CD4-positive, alpha-beta T cell treated with Interleukin-15 for 1 hour (primary cell): ENCODE measurements at regions not wholly inside any gene's neighbourhood (a gene's known extent, or its start where the extent isn't known, plus 50 kb on each side); places are given as distances from the start of the nearest gene placed in this dataset.
A peak's percentile ranks its signal among the peaks of the same experiment; 100 is the strongest.
"Not testable (repeated sequence)": the region's sequence is repeated elsewhere in the genome, so short reads cannot be mapped to it uniquely, and the experiment has no call there.

Experiments used
- DNase-seq: peaks from one replicate; pipeline ENCODE4 v3.0.0-alpha.2; 2020

GRCh38 chr14:106606936-106607335 lies 1080.6 kb downstream of the TMEM121 start:
- DNase-seq, result no peak

GRCh38 chr14:106610691-106611090 lies 1084.3 kb downstream of the TMEM121 start:
- DNase-seq, result no peak

GRCh38 chr14:106613256-106613655 lies 1086.9 kb downstream of the TMEM121 start:
- DNase-seq, result no peak

GRCh38 chr14:106618471-106618951 lies 1092.1 kb downstream of the TMEM121 start:
- DNase-seq, result peak; percentile 77

- DNase-seq, result no peak
Observed at GRCh38 chr14:106619606-106620005, 1093.2 kb downstream of the TMEM121 start.

- DNase-seq, result no peak
Observed at GRCh38 chr14:106620368-106620767, 1094.0 kb downstream of the TMEM121 start.

- peak; percentile 32 for DNase-seq
Observed at GRCh38 chr14:106622200-106622745, 1095.9 kb downstream of the TMEM121 start.

- no peak for DNase-seq
Observed at GRCh38 chr14:106625186-106625585, 1098.8 kb downstream of the TMEM121 start.

- not testable (repeated sequence) for DNase-seq
Observed at GRCh38 chr14:106626469-106626868, 1100.1 kb downstream of the TMEM121 start.

- DNase-seq, result peak; percentile 76
Observed at GRCh38 chr14:106626942-106627588, 1100.7 kb downstream of the TMEM121 start.

- no peak for DNase-seq
Observed at GRCh38 chr14:106631879-106632278, 1105.5 kb downstream of the TMEM121 start.

GRCh38 chr14:106633721-106634120 lies 1107.3 kb downstream of the TMEM121 start:
- no peak for DNase-seq

- DNase-seq, result no peak
Observed at GRCh38 chr14:106635569-106635968, 1109.2 kb downstream of the TMEM121 start.

- peak; percentile 37 for DNase-seq
Observed at GRCh38 chr14:106638786-106639452, 1112.5 kb downstream of the TMEM121 start.

- no peak for DNase-seq
Observed at GRCh38 chr14:106642090-106642489, 1115.7 kb downstream of the TMEM121 start.

- not testable (repeated sequence) for DNase-seq
Observed at GRCh38 chr14:106642971-106643370, 1116.6 kb downstream of the TMEM121 start.

GRCh38 chr14:106648874-106649273 lies 1122.5 kb downstream of the TMEM121 start:
- not testable (repeated sequence) for DNase-seq

GRCh38 chr14:106651016-106651415 lies 1124.6 kb downstream of the TMEM121 start:
- no peak for DNase-seq

- no peak for DNase-seq
Observed at GRCh38 chr14:106652494-106652893, 1126.1 kb downstream of the TMEM121 start.

- peak; percentile 22 for DNase-seq
Observed at GRCh38 chr14:106657460-106657859, 1131.1 kb downstream of the TMEM121 start.

GRCh38 chr14:106658066-106658860 lies 1131.9 kb downstream of the TMEM121 start:
- DNase-seq, result not testable (repeated sequence)

GRCh38 chr14:106661561-106661960 lies 1135.2 kb downstream of the TMEM121 start:
- peak; percentile 42 for DNase-seq

GRCh38 chr14:106662936-106663550 lies 1136.7 kb downstream of the TMEM121 start:
- DNase-seq, result no peak
